H1 (cell line): ENCODE measurements at regions not wholly inside any gene's neighbourhood (a gene's known extent, or its start where the extent isn't known, plus 50 kb on each side); places are given as distances from the start of the nearest gene placed in this dataset.

Experiments
- CTCF ChIA-PET: fragments of 300-600 bp; sonication (Branson Sonifier 250); formaldehyde crosslinking; loops from one replicate; lab custom pipeline; 2021; ENCODE audit not compliant: partially characterized antibody; lab: Charles Lee
- POLR2A ChIA-PET: fragments of 300-600 bp; sonication (Branson Sonifier 250); formaldehyde crosslinking; loops from one replicate; lab custom pipeline; 2021; ENCODE audit warnings: inconsistent platforms; ENCODE audit not compliant: partially characterized antibody; lab: Charles Lee
- DNase-seq, 2 experiments: peaks; one replicate each; pipeline versions ENCODE4 v3.0.0 to v3.0.0-alpha.2; 2010 to 2022; ENCODE audit warnings: low spot score in 2 of 2, low read depth in 1 of 2, mixed read lengths in 1 of 2
- FAIRE-seq: peaks from 2 replicates; lab custom pipeline; 2011; peaks lifted over from hg19 to GRCh38; lab: Jason Lieb, UNC
- H2AFZ ChIP-seq: 2 replicates; pipeline ENCODE4 v1.8.1; 2012; ENCODE audit warnings: low read length, inconsistent platforms
- H2AK5ac ChIP-seq: 2 replicates; pipeline ENCODE4 v1.6.1; 2013; ENCODE audit warnings: low read depth, low read length
- H2BK120ac ChIP-seq: replicated peaks from 2 replicates; pipeline ENCODE3; 2013; ENCODE audit warnings: low read depth, low read length, inconsistent platforms
- H2BK12ac ChIP-seq: 2 replicates; pipeline ENCODE4 v1.6.1; 2013; ENCODE audit warnings: low read depth, low read length
- H2BK15ac ChIP-seq: 2 replicates; pipeline ENCODE4 v1.6.1; 2013; ENCODE audit warnings: low read length
- H2BK20ac ChIP-seq: 2 replicates; pipeline ENCODE4 v1.6.1; 2013; ENCODE audit warnings: low read length
- H2BK5ac ChIP-seq: 2 replicates; pipeline ENCODE4 v1.6.1; 2013; ENCODE audit warnings: low read depth, low read length
- H3K14ac ChIP-seq: 2 replicates; pipeline ENCODE4 v1.6.1; 2013; ENCODE audit warnings: inconsistent platforms; ENCODE audit not compliant: insufficient read length
- H3K18ac ChIP-seq: 2 replicates; pipeline ENCODE4 v1.6.1; 2013; ENCODE audit warnings: low read length; ENCODE audit errors: extremely low read depth
- H3K23ac ChIP-seq: 2 replicates; pipeline ENCODE4 v1.6.1; 2013; ENCODE audit warnings: inconsistent platforms; ENCODE audit not compliant: insufficient read length
- H3K23me2 ChIP-seq: 2 replicates; pipeline ENCODE4 v1.6.1; 2013; ENCODE audit warnings: low read depth, low read length
- H3K27ac ChIP-seq: 2 replicates; pipeline ENCODE4 v1.6.1; 2011; ENCODE audit warnings: low read depth, low read length, inconsistent platforms
- H3K27me3 ChIP-seq, 4 experiments: replicated peaks in 1 of 4; 1 replicate in 1 of 4; 2 replicates in 3 of 4; pipeline versions ENCODE4 v1.6.1 to v1.8.1; 2011 to 2013; ENCODE audit warnings: low read length in 3 of 4, mild to moderate bottlenecking in 3 of 4, inconsistent platforms in 2 of 4, mixed read lengths in 2 of 4, moderate library complexity in 1 of 4; ENCODE audit not compliant: control insufficient read depth in 3 of 4, insufficient read depth in 3 of 4; ENCODE audit errors: extremely low read depth in 1 of 4
- H3K36me3 ChIP-seq, 4 experiments: 2 replicates each; pipeline versions ENCODE4 v1.6.1 to v1.8.1; 2011 to 2013; ENCODE audit warnings: mild to moderate bottlenecking in 4 of 4, low read length in 3 of 4, moderate library complexity in 2 of 4, control low read depth in 1 of 4, inconsistent platforms in 1 of 4; ENCODE audit not compliant: insufficient read depth in 4 of 4, control insufficient read depth in 2 of 4
- H3K4ac ChIP-seq: replicated peaks from 2 replicates; pipeline ENCODE3; 2013; ENCODE audit warnings: low read length, low read depth, mixed read lengths, inconsistent platforms; ENCODE audit not compliant: insufficient read length
- H3K4me1 ChIP-seq, 4 experiments: replicated peaks in 1 of 4; 1 replicate in 1 of 4; 2 replicates in 3 of 4; pipeline versions ENCODE4 v1.6.1 to v1.8.1; 2011 to 2013; ENCODE audit warnings: low read length in 3 of 4, inconsistent platforms in 2 of 4, mixed read lengths in 1 of 4; ENCODE audit not compliant: insufficient read depth in 4 of 4, control insufficient read depth in 3 of 4
- H3K4me2 ChIP-seq, 2 experiments: 2 replicates each; pipeline versions ENCODE4 v1.6.1 to v1.8.1; 2011 to 2013; ENCODE audit warnings: low read depth in 2 of 2, low read length in 2 of 2, control low read depth in 1 of 2, inconsistent platforms in 1 of 2, mild to moderate bottlenecking in 1 of 2; ENCODE audit not compliant: insufficient read depth in 1 of 2
- H3K4me3 ChIP-seq, 4 experiments: fragments of 200-600, 300-600 bp in 1 of 4; sonication (generic), shearing (Covaris generic), sonication (Bioruptor Twin) in 1 of 4; 2 replicates each; pipeline versions ENCODE4 v1.5.1 to v1.8.1; 2011 to 2016; ENCODE audit warnings: low read length in 4 of 4, low read depth in 3 of 4, control low read depth in 2 of 4, inconsistent platforms in 2 of 4, mild to moderate bottlenecking in 2 of 4, mixed read lengths in 1 of 4, moderate library complexity in 1 of 4; ENCODE audit not compliant: insufficient read depth in 2 of 4; ENCODE audit errors: extremely low read depth in 1 of 4
- H3K56ac ChIP-seq: replicated peaks from 2 replicates; pipeline ENCODE3; 2013; ENCODE audit warnings: low read depth, mild to moderate bottlenecking, mixed read lengths, low read length, inconsistent platforms; ENCODE audit not compliant: insufficient read length
- H3K79me1 ChIP-seq: 2 replicates; pipeline ENCODE4 v1.6.1; 2013; ENCODE audit warnings: low read depth, low read length, control low read depth
- H3K79me2 ChIP-seq, 2 experiments: 2 replicates each; pipeline versions ENCODE4 v1.6.1 to v1.8.1; 2012 to 2013; ENCODE audit warnings: low read length in 2 of 2, mild to moderate bottlenecking in 2 of 2, inconsistent platforms in 1 of 2; ENCODE audit not compliant: insufficient read depth in 2 of 2, control insufficient read depth in 1 of 2
- H3K9ac ChIP-seq, 4 experiments: replicated peaks in 1 of 4; 1 replicate in 1 of 4; 2 replicates in 3 of 4; pipeline versions ENCODE4 v1.6.1 to v1.8.1; 2011 to 2013; ENCODE audit warnings: low read depth in 3 of 4, low read length in 3 of 4, control low read depth in 2 of 4, mild to moderate bottlenecking in 2 of 4, moderate library complexity in 2 of 4, inconsistent platforms in 1 of 4; ENCODE audit errors: extremely low read depth in 1 of 4
- H3K9me3 ChIP-seq, 2 experiments: 2 replicates each; pipeline versions ENCODE4 v1.6.1 to v1.8.1; 2012 to 2013; ENCODE audit warnings: mild to moderate bottlenecking in 2 of 2, moderate library complexity in 2 of 2, control low read depth in 1 of 2, inconsistent platforms in 1 of 2, low read depth in 1 of 2, low read length in 1 of 2, mixed read lengths in 1 of 2; ENCODE audit not compliant: insufficient read depth in 2 of 2
- H4K20me1 ChIP-seq, 2 experiments: replicated peaks in 1 of 2; 2 replicates each; pipeline versions ENCODE3 to v1.8.1; 2011 to 2013; ENCODE audit warnings: inconsistent platforms in 2 of 2, low read length in 2 of 2, mild to moderate bottlenecking in 1 of 2; ENCODE audit not compliant: insufficient read depth in 2 of 2, control insufficient read depth in 1 of 2
- H4K5ac ChIP-seq: 2 replicates; pipeline ENCODE4 v1.6.1; 2013; ENCODE audit warnings: low read length, low read depth, mixed read lengths, inconsistent platforms; ENCODE audit not compliant: insufficient read length
- H4K8ac ChIP-seq: 2 replicates; pipeline ENCODE4 v1.8.0; 2013; ENCODE audit warnings: mild to moderate bottlenecking, moderate library complexity, low read length, inconsistent platforms; ENCODE audit not compliant: insufficient read depth; ENCODE audit errors: extremely low read depth
- H4K91ac ChIP-seq: replicated peaks from 2 replicates; pipeline ENCODE3; 2013; ENCODE audit warnings: low read length, mixed read lengths, inconsistent platforms; ENCODE audit not compliant: insufficient read length
- EP300 ChIP-seq, 2 experiments: IDR thresholded peaks; 1 replicate in 1 of 2; 2 replicates in 1 of 2; pipeline ENCODE4 v1.6.1; 2011 to 2012; ENCODE audit warnings: low read depth in 2 of 2, low read length in 2 of 2, mild to moderate bottlenecking in 2 of 2, borderline replicate concordance in 1 of 2, inconsistent platforms in 1 of 2, moderate library complexity in 1 of 2
- SP1 ChIP-seq: IDR thresholded peaks from 2 replicates; pipeline ENCODE4 v1.6.1; 2011; ENCODE audit warnings: low read depth, low read length
- YY1 ChIP-seq: IDR thresholded peaks from 2 replicates; pipeline ENCODE4 v1.6.1; 2011; ENCODE audit warnings: low read depth, mild to moderate bottlenecking, low read length
- WGBS, 2 experiments: shearing (Covaris generic) in 1 of 2; methylation state at CpG; one replicate each; pipeline versions ENCODE4 v1.1.6 to v1.1.7; 2013 to 2015; ENCODE audit warnings: low lambda C conversion rate in 2 of 2, mixed read lengths in 2 of 2, inconsistent platforms in 1 of 2, low coverage in 1 of 2, missing lambda C conversion rate in 1 of 2; ENCODE audit not compliant: insufficient replicate concordance in 2 of 2, insufficient coverage in 1 of 2, insufficient read length in 1 of 2; ENCODE audit errors: extremely low coverage in 1 of 2, missing lambda C conversion rate in 1 of 2; 5-methylcytosine and 5-hydroxymethylcytosine counted together

DNA sequence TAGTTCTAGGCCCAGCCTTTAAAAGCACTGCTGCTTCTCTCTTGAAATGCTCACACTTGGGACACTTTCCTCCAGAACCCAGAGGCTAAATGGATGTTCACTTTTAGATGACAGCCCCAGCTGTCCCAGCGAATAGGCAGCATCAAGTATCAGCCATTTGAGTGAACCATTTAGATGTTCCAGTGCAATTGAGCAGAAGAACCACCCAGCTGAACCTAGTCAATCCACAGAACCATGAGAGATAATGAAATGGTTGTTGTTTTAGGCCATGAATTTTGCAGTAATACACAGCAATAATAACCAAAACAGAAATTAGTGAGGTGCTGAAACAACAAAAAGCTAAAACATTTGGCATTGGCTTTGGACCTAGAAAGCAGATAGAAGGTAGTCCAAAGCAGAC is 273.9 kb downstream of the ETV1 start:
- no peak for TF ChIP-seq EP300 (IDR thresholded peaks at IDR 0.05; ENCODE audit: borderline replicate concordance in 1 of 2, low read depth in 2 of 2, low read length in 2 of 2)
- no peak for TF ChIP-seq YY1
- no peak for TF ChIP-seq SP1
- no peak for FAIRE-seq
- H4K8ac ChIP-seq = no peak overlapping the region

More for the DNA sequence above, 273.9 kb downstream of the ETV1 start:
- no peak overlapping the region for H4K91ac ChIP-seq
- H3K9ac ChIP-seq = no peak overlapping the region
- H3K4me1 ChIP-seq = no peaks in the 10 kb centered on the region
- no peak overlapping the region for H2BK15ac ChIP-seq
- 80% methylated on average over 1 of the region's 1 CpG; no CpG with 5 or more reads in 1 of the 2 experiments for WGBS, 2 experiments
- H3K23me2 ChIP-seq = no peaks in the 10 kb centered on the region; the same call in 1 of the 2 replicates
- H3K4me3 ChIP-seq = no peak overlapping the region
- no peak overlapping the region for H2BK5ac ChIP-seq
- POLR2A ChIA-PET = no interaction called here
- no peaks in the 10 kb centered on the region for H3K27me3 ChIP-seq
- CTCF ChIA-PET = interaction anchor here (0.7 kb wide), 1 partner anchor 180 kb away, joined by 3 read pairs; no protein-coding TSS in a partner anchor
- H3K18ac ChIP-seq = no peak overlapping the region
- no peak overlapping the region for H3K4ac ChIP-seq
- no peak overlapping the region for H2AK5ac ChIP-seq
- no peak overlapping the region for H3K14ac ChIP-seq
- no peak overlapping the region for H3K4me2 ChIP-seq
- peaks cover 0 to 5% of the 10 kb centered on the region in 2 experiments; a peak in 1 of 4 replicates for H3K9me3 ChIP-seq
- H2AFZ ChIP-seq = no peak overlapping the region
- no peak overlapping the region for H3K56ac ChIP-seq
- no peaks in the 10 kb centered on the region for H3K79me1 ChIP-seq
- H3K36me3 ChIP-seq = peaks cover 0 to 2% (median 0%) of the 10 kb centered on the region in 4 experiments; a peak in 1 of 8 replicates
- H3K23ac ChIP-seq = no peak overlapping the region
- no peak overlapping the region for H2BK20ac ChIP-seq
- no peak overlapping the region for H2BK12ac ChIP-seq
- H4K5ac ChIP-seq = no peak overlapping the region
- H3K27ac ChIP-seq = no peak overlapping the region
- no peak overlapping the region for H2BK120ac ChIP-seq
- DNase-seq = no peak
- H4K20me1 ChIP-seq = no peaks in the 10 kb centered on the region
- no peaks in the 10 kb centered on the region for H3K79me2 ChIP-seq
